NCI-H1436 (cell line): ENCODE measurements at regions not wholly inside any gene's neighbourhood (a gene's known extent, or its start where the extent isn't known, plus 50 kb on each side); places are given as distances from the start of the nearest gene placed in this dataset.

Experiments
- DNase-seq: peaks from one replicate; lab custom pipeline; 2025; lab: John Stamatoyannopoulos, UW

DNA sequence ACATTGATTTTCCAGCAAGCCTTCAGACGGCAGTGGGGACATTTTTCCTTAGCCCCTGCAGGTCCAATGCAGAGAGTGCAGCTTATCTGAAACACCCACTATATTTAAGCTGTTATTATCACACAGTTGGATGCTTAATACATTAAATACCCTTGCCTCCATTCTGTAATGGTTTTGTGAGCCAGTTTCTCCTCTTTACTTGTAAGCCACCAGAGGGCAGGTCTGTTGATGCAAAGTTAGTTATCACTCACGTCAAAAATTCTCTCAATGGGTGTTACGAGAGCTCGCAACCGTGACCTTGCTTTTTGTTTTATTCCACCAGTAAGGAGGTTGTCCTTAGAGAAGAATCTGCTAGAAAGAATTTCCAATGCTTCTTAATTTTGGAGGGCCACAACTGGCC lies 189.8 kb downstream of the INSIG2 start:
- DNase-seq = no peak

- no peak for DNase-seq
These were observed 186.7 kb downstream of the INSIG2 start for GRCh38 chr2:118274841-118275510.

- no peak for DNase-seq
These were observed 184.1 kb downstream of the INSIG2 start for GRCh38 chr2:118272391-118272790.

- no peak for DNase-seq
These were observed 181.3 kb downstream of the INSIG2 start for GRCh38 chr2:118269408-118270051.

GRCh38 chr2:118268268-118268667 lies 180.0 kb downstream of the INSIG2 start:
- no peak for DNase-seq

GRCh38 chr2:118265873-118266455 lies 177.7 kb downstream of the INSIG2 start:
- DNase-seq = no peak

DNA sequence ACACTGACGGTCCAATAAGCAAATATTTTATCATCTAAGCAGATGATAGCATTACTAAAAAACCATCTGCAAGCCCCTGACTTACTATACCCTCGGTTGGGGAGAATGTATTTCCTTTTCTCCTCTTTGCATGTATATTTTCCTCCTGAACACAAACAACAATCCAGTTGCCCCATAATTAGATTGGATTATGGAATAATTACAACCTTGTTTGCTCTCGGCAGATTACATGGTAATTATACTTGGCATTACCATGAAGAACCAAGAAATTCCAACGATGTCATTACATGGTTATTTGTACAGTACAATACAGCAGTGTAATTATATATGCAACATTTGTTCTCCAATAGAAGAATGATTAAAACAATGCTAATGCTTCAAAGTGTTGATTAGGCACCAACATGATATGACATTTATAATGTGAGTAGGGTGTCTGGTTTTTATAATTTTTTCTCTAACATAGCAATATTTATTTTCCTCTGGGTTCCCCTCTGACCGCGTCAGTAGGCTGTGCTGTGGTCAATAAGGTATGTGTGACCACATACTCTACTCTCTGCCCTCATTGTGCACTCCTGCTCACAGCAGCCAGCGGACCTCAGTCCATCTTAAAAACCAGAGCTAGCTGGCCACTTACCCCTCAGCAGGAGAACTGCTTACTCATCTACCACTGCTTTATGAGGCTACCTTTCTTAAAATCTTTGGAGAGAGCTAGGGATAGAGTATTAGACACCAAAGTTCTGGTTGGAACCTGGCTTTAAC lies 176.1 kb downstream of the INSIG2 start:
- peak; percentile 4 for DNase-seq

DNA sequence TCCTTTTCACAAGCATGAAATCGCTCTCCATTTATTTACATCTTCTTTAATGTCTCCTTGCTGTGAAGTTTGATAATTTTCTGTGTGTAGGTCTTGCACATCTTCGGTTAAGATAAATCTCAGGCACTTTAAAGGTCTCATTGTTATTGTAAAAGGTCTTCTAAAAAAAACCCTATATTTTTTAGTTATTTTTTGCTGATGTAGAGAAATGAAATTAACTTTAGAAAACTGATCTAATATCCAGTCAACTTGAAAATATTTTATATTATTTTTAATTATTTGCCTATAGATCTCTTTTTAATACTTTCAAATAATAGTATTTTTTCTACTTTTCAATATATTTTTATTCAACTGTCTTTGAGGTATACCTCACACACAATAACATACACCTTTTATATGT lies 169.4 kb downstream of the INSIG2 start:
- no peak for DNase-seq

GRCh38 chr2:118255771-118256372 lies 167.6 kb downstream of the INSIG2 start:
- DNase-seq = no peak

DNA sequence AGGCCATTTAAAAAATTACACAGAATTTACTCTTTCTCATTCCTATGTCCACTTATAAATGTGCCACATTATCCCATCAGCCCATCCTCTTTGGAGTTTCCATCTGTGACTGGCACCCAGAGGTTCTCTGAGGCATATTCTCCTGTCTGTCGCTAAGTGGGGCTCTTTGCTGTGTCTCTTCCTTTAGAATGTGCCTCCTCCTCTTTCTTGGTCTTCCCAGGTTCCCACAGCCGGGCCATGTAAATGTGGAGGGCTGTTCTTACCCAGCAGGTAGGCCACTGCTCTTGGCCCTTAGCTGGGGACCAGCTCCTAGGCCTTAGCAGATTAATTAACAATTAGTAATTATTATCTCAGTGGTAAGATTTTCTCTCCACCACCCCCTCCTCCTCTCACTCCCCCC lies 167.0 kb downstream of the INSIG2 start:
- DNase-seq = no peak

- no peak for DNase-seq
These were observed 165.8 kb downstream of the INSIG2 start for GRCh38 chr2:118254116-118254515.

DNA sequence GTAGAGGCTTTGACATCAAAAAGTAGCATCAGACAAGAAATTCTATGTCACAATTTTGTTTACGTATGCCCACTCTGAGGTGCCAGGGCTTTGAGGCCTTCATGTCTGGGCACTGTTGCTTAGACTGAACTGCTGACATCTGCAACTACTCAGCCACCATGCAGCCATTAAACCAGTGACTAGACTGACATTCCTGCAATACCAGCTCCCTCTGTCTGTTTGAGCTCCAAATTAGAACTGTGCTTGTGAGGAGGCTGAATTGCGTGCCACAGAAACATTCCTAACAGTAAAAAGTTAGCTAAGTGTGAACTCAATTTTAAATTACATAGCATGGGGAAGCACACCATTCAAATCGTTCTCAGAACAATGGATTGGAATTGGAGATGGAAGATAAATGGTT lies 163.2 kb downstream of the INSIG2 start:
- DNase-seq = no peak

DNA sequence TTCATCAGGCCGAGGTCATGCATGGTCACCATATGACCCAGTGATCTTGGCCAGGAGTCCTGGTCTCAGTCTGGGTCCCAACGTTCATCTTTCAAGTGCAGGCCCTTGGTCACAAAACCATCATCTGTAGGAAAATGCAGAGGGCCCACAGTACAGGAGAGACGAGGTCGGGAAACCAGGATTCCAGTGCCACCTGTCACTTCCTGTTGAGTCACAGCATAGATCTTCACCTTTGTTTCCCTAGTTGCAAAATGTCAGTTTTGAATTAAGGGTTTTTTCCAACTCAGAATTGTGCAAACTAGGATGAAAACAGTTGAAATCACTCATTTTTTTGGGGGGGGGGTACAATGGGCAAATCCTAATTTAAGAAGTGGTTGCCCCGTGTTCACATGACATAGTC lies 162.2 kb downstream of the INSIG2 start:
- DNase-seq = no peak

DNA sequence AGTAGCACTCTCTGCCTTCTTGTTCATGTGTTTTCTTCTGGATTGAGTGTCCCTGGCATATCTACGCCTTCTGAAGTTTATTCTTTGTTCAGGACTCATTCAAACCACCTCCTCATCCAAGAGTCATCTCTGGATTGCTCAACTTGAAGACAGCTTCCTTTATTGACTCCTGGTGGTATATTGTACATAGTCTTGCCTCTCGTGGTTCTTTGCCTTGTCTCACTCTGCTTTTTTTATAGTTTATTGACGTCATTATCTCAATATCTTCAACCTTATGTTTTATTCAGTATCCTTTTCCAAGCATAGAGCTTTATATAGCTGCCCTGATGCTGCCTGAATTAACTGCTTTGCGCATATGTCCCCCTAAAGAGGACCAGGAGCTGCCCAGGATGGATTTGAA lies 161.7 kb downstream of the INSIG2 start:
- no peak for DNase-seq

DNA sequence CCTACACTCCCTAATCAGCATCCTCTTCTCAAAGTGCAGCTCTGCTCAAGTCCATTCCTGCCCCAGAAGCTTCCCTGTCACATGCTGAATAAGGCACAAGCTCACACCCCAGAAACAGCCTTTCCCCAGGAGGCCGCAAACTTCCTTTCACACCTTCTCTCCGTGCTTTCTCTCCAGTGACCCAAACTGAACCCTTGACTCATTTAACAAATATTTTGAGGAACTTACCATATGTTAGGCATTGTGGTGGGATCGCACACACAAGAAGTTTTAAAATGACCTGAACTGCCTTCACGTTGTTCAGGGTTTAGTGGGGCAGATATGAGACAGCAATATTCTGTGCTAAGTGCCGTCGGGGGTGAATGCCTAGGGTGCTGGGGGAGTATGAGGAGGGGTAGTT lies 161.3 kb downstream of the INSIG2 start:
- DNase-seq = no peak

DNA sequence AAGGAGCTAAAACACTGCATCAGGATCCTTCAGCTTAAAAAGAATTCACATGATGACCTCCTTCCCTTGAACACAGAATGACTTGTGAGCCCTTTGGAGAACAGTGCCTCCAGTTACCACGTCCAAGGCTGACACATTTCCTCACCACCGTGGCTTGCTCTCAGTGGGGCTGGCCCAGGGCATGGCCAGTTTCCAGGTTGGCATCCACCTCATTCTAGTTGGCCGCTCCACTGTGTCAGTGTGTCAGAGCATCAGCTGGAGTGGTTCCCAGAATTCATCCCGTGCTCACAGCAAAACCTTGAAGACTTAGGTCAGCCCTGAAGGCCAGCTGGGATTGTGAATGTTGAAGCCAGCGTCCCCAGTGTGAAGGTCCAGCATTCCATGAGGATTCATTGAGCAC lies 158.5 kb downstream of the INSIG2 start:
- DNase-seq = no peak

DNA sequence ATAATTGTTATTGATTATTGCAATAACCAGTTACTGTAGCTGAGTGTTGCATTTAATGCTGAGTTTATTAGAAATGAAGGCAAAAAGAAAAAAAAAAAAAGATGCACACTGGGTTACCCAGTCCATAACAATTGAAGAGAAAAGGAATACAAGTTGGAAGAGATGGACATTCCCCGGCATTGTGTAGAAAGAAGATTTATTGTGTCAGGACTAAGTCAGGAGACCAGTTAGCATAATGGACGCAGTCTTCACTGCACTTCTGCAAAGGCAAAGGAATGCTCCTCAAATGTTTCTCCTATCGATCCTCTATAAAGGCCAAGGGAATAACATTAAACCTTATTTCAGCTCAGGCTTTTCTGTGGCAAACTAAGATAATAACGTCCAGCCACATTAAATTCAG lies 157.8 kb downstream of the INSIG2 start:
- no peak for DNase-seq

- DNase-seq = no peak
These were observed 156.4 kb downstream of the INSIG2 start for GRCh38 chr2:118244686-118245085.

GRCh38 chr2:118243031-118243430 lies 154.8 kb downstream of the INSIG2 start:
- DNase-seq = no peak

GRCh38 chr2:118242216-118242615 lies 153.9 kb downstream of the INSIG2 start:
- no peak for DNase-seq

DNA sequence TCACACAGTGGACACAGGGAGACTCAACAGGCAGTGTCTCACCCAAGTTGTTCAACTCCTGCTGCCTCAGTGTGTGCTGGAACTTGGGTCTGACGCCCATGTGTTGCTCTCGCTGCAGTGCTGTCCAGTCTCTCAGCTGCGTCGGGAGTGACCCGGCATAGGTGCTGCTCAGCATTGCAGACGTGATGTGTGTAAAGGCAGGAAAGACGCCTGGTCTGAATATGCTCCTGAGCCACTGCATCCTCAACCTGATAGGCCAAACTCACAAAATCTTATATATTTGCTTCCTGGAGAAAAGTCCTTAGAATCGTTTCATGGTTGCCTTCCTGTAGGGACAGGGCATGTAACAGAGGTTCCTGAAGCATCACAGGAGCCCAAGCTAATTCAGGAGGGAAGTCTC lies 152.9 kb downstream of the INSIG2 start:
- DNase-seq = no peak

GRCh38 chr2:118240276-118240675 lies 152.0 kb downstream of the INSIG2 start:
- no peak for DNase-seq

DNA sequence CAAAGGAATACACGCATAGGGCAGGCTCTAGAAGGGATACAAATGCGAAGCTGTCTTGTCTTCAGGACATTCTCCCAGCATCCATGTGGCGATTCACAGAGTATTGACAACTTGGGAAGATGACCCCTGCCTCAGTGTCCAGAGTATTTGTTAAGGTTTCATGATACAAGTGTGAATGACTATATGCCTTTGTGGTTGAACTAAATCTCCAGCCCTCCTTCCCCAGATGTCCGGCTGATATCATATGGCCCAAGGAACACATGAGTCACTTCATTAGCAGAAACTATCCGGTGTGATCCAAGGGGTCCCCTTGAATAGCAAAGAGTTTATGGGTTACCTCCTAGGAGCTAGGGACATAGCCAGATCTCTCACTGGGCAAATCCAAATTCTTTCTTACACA lies 151.0 kb downstream of the INSIG2 start:
- DNase-seq = no peak
